ENCODE measurements at regions not wholly inside any gene's neighbourhood (a gene's known extent, or its start where the extent isn't known, plus 50 kb on each side); places are given as distances from the start of the nearest gene placed in this dataset.

- H3K4me1 ChIP-seq (ENCODE audit: control insufficient read depth, insufficient read depth, low read depth, low read length): no peaks in the 10 kb centered on the region
- no peak overlapping the region for H2BK5ac ChIP-seq (ENCODE audit: low read depth, low read length, poor library complexity, severe bottlenecking)
- H2BK15ac ChIP-seq (ENCODE audit: low read depth, poor library complexity, severe bottlenecking): no peak overlapping the region
- DNase-seq: no peak
- no peak overlapping the region for H3K18ac ChIP-seq (ENCODE audit: low read depth in 1 of 2, low read length in 2 of 2)
- no peak overlapping the region for H3K14ac ChIP-seq (ENCODE audit: low read length in 2 of 2)
- no peak overlapping the region for H3K4me2 ChIP-seq (ENCODE audit: low read length, poor library complexity, severe bottlenecking)
- no peak overlapping the region for H3K4ac ChIP-seq (ENCODE audit: low read depth in 1 of 2, low read length in 2 of 2)
- no peak overlapping the region for H3K23ac ChIP-seq (ENCODE audit: low read length in 2 of 2)
- no peaks in the 10 kb centered on the region for H3K79me1 ChIP-seq (replicated peaks; ENCODE audit: low read length, poor library complexity, severe bottlenecking)
- H2AFZ ChIP-seq (ENCODE audit: low read depth, low read length): no peak overlapping the region
- no peak overlapping the region for H4K91ac ChIP-seq (ENCODE audit: low read length)
- H3K9ac ChIP-seq (ENCODE audit: low read length): no peak overlapping the region
- H3K27ac ChIP-seq (ENCODE audit: low read length, poor library complexity, severe bottlenecking): no peak overlapping the region
- no peaks in the 10 kb centered on the region for H3K27me3 ChIP-seq (ENCODE audit: control insufficient read depth in 1 of 2, insufficient read depth in 1 of 2, low read length in 2 of 2)
- H2AK5ac ChIP-seq (ENCODE audit: low read length, severe bottlenecking): no peak overlapping the region
- H2BK12ac ChIP-seq (ENCODE audit: low read length in 2 of 2): no peak overlapping the region
- H4K8ac ChIP-seq (ENCODE audit: low read length): no peak overlapping the region
- H3K9me3 ChIP-seq (ENCODE audit: control insufficient read depth, low read length): no peaks in the 10 kb centered on the region
- WGBS: 89% methylated on average over 5 of the region's 7 CpGs
- no peak overlapping the region for H3K4me3 ChIP-seq (ENCODE audit: insufficient read depth in 1 of 2, low read depth in 1 of 2, low read length in 2 of 2)
- H2BK120ac ChIP-seq (ENCODE audit: low read depth, low read length): no peak overlapping the region
- H3K36me3 ChIP-seq (ENCODE audit: control insufficient read depth in 1 of 2, insufficient read depth in 2 of 2, low read depth in 1 of 2, low read length in 2 of 2): no peaks in the 10 kb centered on the region
These were observed 782.8 kb downstream of the PLCL1 start for GRCh38 chr2:198587240-198587639.

DNA sequence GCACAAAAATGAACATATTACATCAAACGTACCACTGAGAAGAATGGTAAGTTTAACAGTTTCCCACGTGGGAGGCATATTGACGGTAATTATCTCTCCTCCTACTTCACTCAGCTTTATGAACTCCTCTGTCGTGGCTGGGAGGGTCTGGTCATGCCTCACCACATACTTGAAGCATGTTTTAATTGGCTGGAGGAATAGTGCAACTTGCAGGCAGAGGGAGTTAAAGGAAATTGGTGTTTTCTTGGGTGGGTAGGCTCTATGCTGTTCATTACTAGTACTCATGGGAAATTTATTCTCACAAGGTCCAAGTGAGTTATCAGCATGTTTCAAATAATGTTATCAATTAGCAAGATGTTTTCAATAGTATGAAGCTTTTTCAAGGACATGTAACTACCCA, 767.0 kb downstream of the PLCL1 start:
- H3K4me1 ChIP-seq (ENCODE audit: control insufficient read depth, insufficient read depth, low read depth, low read length): no peaks in the 10 kb centered on the region
- H3K4me2 ChIP-seq (ENCODE audit: low read length, poor library complexity, severe bottlenecking): no peak overlapping the region
- H2BK5ac ChIP-seq (ENCODE audit: low read depth, low read length, poor library complexity, severe bottlenecking): no peak overlapping the region
- no peak overlapping the region for H2AFZ ChIP-seq (ENCODE audit: low read depth, low read length)
- no peak overlapping the region for H3K27ac ChIP-seq (ENCODE audit: low read length, poor library complexity, severe bottlenecking)
- no peak overlapping the region for H3K23ac ChIP-seq (ENCODE audit: low read length in 2 of 2)
- no peak overlapping the region for H3K4ac ChIP-seq (ENCODE audit: low read depth in 1 of 2, low read length in 2 of 2)
- H3K79me1 ChIP-seq (replicated peaks; ENCODE audit: low read length, poor library complexity, severe bottlenecking): no peaks in the 10 kb centered on the region
- H3K18ac ChIP-seq (ENCODE audit: low read depth in 1 of 2, low read length in 2 of 2): no peak overlapping the region
- no peak overlapping the region for H2BK12ac ChIP-seq (ENCODE audit: low read length in 2 of 2)
- 61% methylated on average over 4 of the region's 4 CpGs for WGBS
- no peak overlapping the region for H2AK5ac ChIP-seq (ENCODE audit: low read length, severe bottlenecking)
- no peak overlapping the region for H2BK15ac ChIP-seq (ENCODE audit: low read depth, poor library complexity, severe bottlenecking)
- H4K91ac ChIP-seq (ENCODE audit: low read length): no peak overlapping the region
- no peaks in the 10 kb centered on the region for H3K27me3 ChIP-seq (ENCODE audit: control insufficient read depth in 1 of 2, insufficient read depth in 1 of 2, low read length in 2 of 2)
- H2BK120ac ChIP-seq (ENCODE audit: low read depth, low read length): no peak overlapping the region
- H3K14ac ChIP-seq (ENCODE audit: low read length in 2 of 2): no peak overlapping the region
- no peak for DNase-seq
- H3K4me3 ChIP-seq (ENCODE audit: insufficient read depth in 1 of 2, low read depth in 1 of 2, low read length in 2 of 2): no peak overlapping the region
- H4K8ac ChIP-seq (ENCODE audit: low read length): no peak overlapping the region
- no peak overlapping the region for H3K9ac ChIP-seq (ENCODE audit: low read length)
- no peaks in the 10 kb centered on the region for H3K9me3 ChIP-seq (ENCODE audit: control insufficient read depth, low read length)
- H3K36me3 ChIP-seq (ENCODE audit: control insufficient read depth in 1 of 2, insufficient read depth in 2 of 2, low read depth in 1 of 2, low read length in 2 of 2): no peaks in the 10 kb centered on the region

DNA sequence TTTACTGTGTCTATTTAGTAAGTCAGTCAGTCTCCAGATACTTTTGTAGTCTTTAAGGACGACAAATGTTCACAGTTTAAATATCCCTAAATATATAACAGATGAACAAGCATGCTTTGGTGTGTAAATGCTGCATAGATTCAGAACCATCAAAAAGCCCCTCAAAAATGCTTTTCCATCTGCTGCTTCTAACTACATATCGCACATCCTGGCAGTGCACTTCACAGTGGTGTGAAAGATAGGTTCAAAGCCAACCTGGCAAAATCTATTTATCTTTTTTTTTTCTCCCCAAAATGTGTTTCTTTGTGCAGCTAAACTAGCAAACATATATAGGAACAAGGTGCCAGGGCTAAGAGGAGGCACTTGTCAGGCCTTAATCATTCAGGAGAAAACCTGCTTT, 753.8 kb downstream of the PLCL1 start:
- no peak overlapping the region for H2AK5ac ChIP-seq (ENCODE audit: low read length, severe bottlenecking)
- H3K23ac ChIP-seq (ENCODE audit: low read length in 2 of 2): no peak overlapping the region
- H2BK15ac ChIP-seq (ENCODE audit: low read depth, poor library complexity, severe bottlenecking): no peak overlapping the region
- no peak overlapping the region for H3K9ac ChIP-seq (ENCODE audit: low read length)
- no peak overlapping the region for H3K18ac ChIP-seq (ENCODE audit: low read depth in 1 of 2, low read length in 2 of 2)
- H3K4me3 ChIP-seq (ENCODE audit: insufficient read depth in 1 of 2, low read depth in 1 of 2, low read length in 2 of 2): no peak overlapping the region
- no peak overlapping the region for H3K27ac ChIP-seq (ENCODE audit: low read length, poor library complexity, severe bottlenecking)
- H2BK5ac ChIP-seq (ENCODE audit: low read depth, low read length, poor library complexity, severe bottlenecking): no peak overlapping the region
- H4K8ac ChIP-seq (ENCODE audit: low read length): no peak overlapping the region
- no peak overlapping the region for H3K4ac ChIP-seq (ENCODE audit: low read depth in 1 of 2, low read length in 2 of 2)
- DNase-seq: no peak
- no peak overlapping the region for H3K14ac ChIP-seq (ENCODE audit: low read length in 2 of 2)
- no peak overlapping the region for H4K91ac ChIP-seq (ENCODE audit: low read length)
- H3K79me1 ChIP-seq (replicated peaks; ENCODE audit: low read length, poor library complexity, severe bottlenecking): no peaks in the 10 kb centered on the region
- no peak overlapping the region for H2AFZ ChIP-seq (ENCODE audit: low read depth, low read length)
- H2BK12ac ChIP-seq (ENCODE audit: low read length in 2 of 2): no peak overlapping the region
- no peaks in the 10 kb centered on the region for H3K27me3 ChIP-seq (ENCODE audit: control insufficient read depth in 1 of 2, insufficient read depth in 1 of 2, low read length in 2 of 2)
- H3K9me3 ChIP-seq (ENCODE audit: control insufficient read depth, low read length): peaks cover 38% of the 10 kb centered on the region
- 100% methylated on average over 1 of the region's 2 CpGs for WGBS
- no peak overlapping the region for H3K4me2 ChIP-seq (ENCODE audit: low read length, poor library complexity, severe bottlenecking)
- no peaks in the 10 kb centered on the region for H3K4me1 ChIP-seq (ENCODE audit: control insufficient read depth, insufficient read depth, low read depth, low read length)
- H3K36me3 ChIP-seq (ENCODE audit: control insufficient read depth in 1 of 2, insufficient read depth in 2 of 2, low read depth in 1 of 2, low read length in 2 of 2): no peaks in the 10 kb centered on the region
- no peak overlapping the region for H2BK120ac ChIP-seq (ENCODE audit: low read depth, low read length)

DNA sequence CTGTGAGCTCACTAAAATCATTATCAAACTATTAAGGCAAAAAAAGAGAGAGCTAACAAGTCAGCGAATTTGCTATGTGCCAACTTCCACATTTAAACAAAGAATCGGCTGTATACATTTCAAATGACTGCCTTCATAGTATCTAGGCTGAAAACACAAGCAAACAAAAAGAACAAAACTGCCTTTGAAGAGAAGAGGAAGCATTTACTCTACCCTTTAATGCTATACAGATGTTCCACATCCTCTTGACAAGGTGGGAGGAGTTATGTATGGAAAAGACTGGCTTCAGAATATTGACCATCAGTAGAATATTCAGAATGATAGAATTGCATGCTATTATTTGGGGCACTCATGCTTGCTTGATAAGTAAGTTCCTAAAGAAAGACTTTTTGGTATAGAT, 741.7 kb downstream of the PLCL1 start:
- H3K9me3 ChIP-seq (ENCODE audit: control insufficient read depth, low read length): no peaks in the 10 kb centered on the region
- H3K4ac ChIP-seq (ENCODE audit: low read depth in 1 of 2, low read length in 2 of 2): no peak overlapping the region
- H2BK15ac ChIP-seq (ENCODE audit: low read depth, poor library complexity, severe bottlenecking): no peak overlapping the region
- H3K23ac ChIP-seq (ENCODE audit: low read length in 2 of 2): no peak overlapping the region
- no peak overlapping the region for H4K8ac ChIP-seq (ENCODE audit: low read length)
- H2BK12ac ChIP-seq (ENCODE audit: low read length in 2 of 2): no peak overlapping the region
- no peak overlapping the region for H2BK120ac ChIP-seq (ENCODE audit: low read depth, low read length)
- no peaks in the 10 kb centered on the region for H3K79me1 ChIP-seq (replicated peaks; ENCODE audit: low read length, poor library complexity, severe bottlenecking)
- no peak overlapping the region for H2AFZ ChIP-seq (ENCODE audit: low read depth, low read length)
- 37% methylated on average over 2 of the region's 2 CpGs for WGBS
- H3K27me3 ChIP-seq (ENCODE audit: control insufficient read depth in 1 of 2, insufficient read depth in 1 of 2, low read length in 2 of 2): no peaks in the 10 kb centered on the region
- no peaks in the 10 kb centered on the region for H3K4me1 ChIP-seq (ENCODE audit: control insufficient read depth, insufficient read depth, low read depth, low read length)
- no peak overlapping the region for H3K18ac ChIP-seq (ENCODE audit: low read depth in 1 of 2, low read length in 2 of 2)
- no peak for DNase-seq
- no peak overlapping the region for H4K91ac ChIP-seq (ENCODE audit: low read length)
- no peak overlapping the region for H3K27ac ChIP-seq (ENCODE audit: low read length, poor library complexity, severe bottlenecking)
- no peak overlapping the region for H2BK5ac ChIP-seq (ENCODE audit: low read depth, low read length, poor library complexity, severe bottlenecking)
- no peak overlapping the region for H2AK5ac ChIP-seq (ENCODE audit: low read length, severe bottlenecking)
- H3K4me2 ChIP-seq (ENCODE audit: low read length, poor library complexity, severe bottlenecking): no peak overlapping the region
- H3K9ac ChIP-seq (ENCODE audit: low read length): no peak overlapping the region
- H3K4me3 ChIP-seq (ENCODE audit: insufficient read depth in 1 of 2, low read depth in 1 of 2, low read length in 2 of 2): no peak overlapping the region
- no peaks in the 10 kb centered on the region for H3K36me3 ChIP-seq (ENCODE audit: control insufficient read depth in 1 of 2, insufficient read depth in 2 of 2, low read depth in 1 of 2, low read length in 2 of 2)
- H3K14ac ChIP-seq (ENCODE audit: low read length in 2 of 2): no peak overlapping the region
